ENCODE measurements at regions not wholly inside any gene's neighbourhood (a gene's known extent, or its start where the extent isn't known, plus 50 kb on each side); places are given as distances from the start of the nearest gene placed in this dataset.

GRCh38 chr11:112903340-112903739, 57.9 kb upstream of the NCAM1 start:
- ATAC-seq (no peak), DNase-seq (no peak)
- Histone ChIP-seq H3K36me3 (no peaks in the 10 kb centered on the region), H3K9me3 (no peaks in the 10 kb centered on the region), H3K27ac (no peak overlapping the region), H3K27me3 (no peaks in the 10 kb centered on the region), H3K4me3 (no peak overlapping the region), H3K4me1 (no peaks in the 10 kb centered on the region)
- no peak for TF ChIP-seq CTCF (IDR thresholded peaks at IDR 0.05)
- intact Hi-C loops (cut with DNase I) = no loop called here

- ATAC-seq (no peak), DNase-seq (no peak)
- intact Hi-C loops (cut with DNase I) = no loop called here
Observed at GRCh38 chr11:112911124-112911523, 50.1 kb upstream of the NCAM1 start.

More at GRCh38 chr11:112911124-112911523, 50.1 kb upstream of the NCAM1 start:
- Histone ChIP-seq H3K9me3 (no peaks in the 10 kb centered on the region), H3K4me1 (no peaks in the 10 kb centered on the region), H3K27me3 (no peaks in the 10 kb centered on the region), H3K27ac (no peak overlapping the region), H3K36me3 (no peaks in the 10 kb centered on the region), H3K4me3 (no peak overlapping the region)
- no peak for TF ChIP-seq CTCF (IDR thresholded peaks at IDR 0.05)
